A673 (cell line): ENCODE measurements at regions not wholly inside any gene's neighbourhood (a gene's known extent, or its start where the extent isn't known, plus 50 kb on each side); places are given as distances from the start of the nearest gene placed in this dataset.

Experiments
- BruUV-seq: library from RNA; stranded (reverse); fragments of 400-500 nt; replicated peaks from 2 replicates; lab custom pipeline; 2021; lab: Mats Ljungman, UMichigan
- CTCF ChIA-PET: fragments of 300-600 bp; sonication (Branson Sonifier 250); formaldehyde crosslinking; loops from one replicate; lab custom pipeline; 2022; ENCODE audit warnings: antibody characterized with exemption; lab: Charles Lee
- POLR2A ChIA-PET: fragments of 300-600 bp; sonication (Branson Sonifier 250); formaldehyde crosslinking; loops from one replicate; lab custom pipeline; 2022; ENCODE audit warnings: antibody characterized with exemption; ENCODE audit not compliant: low non-redundant PET; lab: Charles Lee
- DNase-seq: peaks from one replicate; pipeline ENCODE4 v3.0.0-alpha.2; 2015; ENCODE audit warnings: low spot score
- H3K27ac ChIP-seq: fragments of 200-600 bp; sonication (generic); 2 replicates; pipeline ENCODE4 v1.5.1; 2016; ENCODE audit warnings: mixed run types, low read depth, mild to moderate bottlenecking, mixed read lengths, antibody characterized with exemption, low read length; ENCODE audit not compliant: poor library complexity, severe bottlenecking
- H3K27me3 ChIP-seq: fragments of 200-600 bp; sonication (generic); replicated peaks from 2 replicates; pipeline ENCODE4 v1.6.1; 2017; ENCODE audit warnings: mixed run types, low read depth, mild to moderate bottlenecking, mixed read lengths, antibody characterized with exemption, low read length; ENCODE audit not compliant: insufficient read depth, poor library complexity
- H3K36me3 ChIP-seq: fragments of 200-600 bp; sonication (generic); 2 replicates; pipeline ENCODE4 v1.6.1; 2016; ENCODE audit warnings: mixed run types, mild to moderate bottlenecking, mixed read lengths, antibody characterized with exemption, low read length; ENCODE audit not compliant: insufficient read depth, poor library complexity, severe bottlenecking
- H3K4me1 ChIP-seq: fragments of 200-600 bp; sonication (generic); 2 replicates; pipeline ENCODE4 v1.6.1; 2017; ENCODE audit warnings: mixed run types, mild to moderate bottlenecking, mixed read lengths, antibody characterized with exemption, low read length; ENCODE audit not compliant: insufficient read depth, poor library complexity, severe bottlenecking
- H3K4me3 ChIP-seq: fragments of 200-600 bp; sonication (generic); 2 replicates; pipeline ENCODE4 v1.5.1; 2016; ENCODE audit warnings: low read depth, mixed run types, mild to moderate bottlenecking, mixed read lengths, low read length; ENCODE audit not compliant: poor library complexity, severe bottlenecking
- H3K9me3 ChIP-seq: fragments of 200-600 bp; sonication (generic); 2 replicates; pipeline ENCODE4 v1.6.1; 2016; ENCODE audit warnings: mixed run types, low read depth, mild to moderate bottlenecking, mixed read lengths, antibody characterized with exemption, low read length; ENCODE audit not compliant: poor library complexity, severe bottlenecking
- EZH2 ChIP-seq: fragments of 200-600 bp; sonication (generic); IDR thresholded peaks from 2 replicates; pipeline ENCODE4 v1.6.1; 2017; ENCODE audit warnings: borderline replicate concordance, low read depth, mild to moderate bottlenecking, mixed read lengths, antibody characterized with exemption, low read length; ENCODE audit not compliant: poor library complexity, severe bottlenecking
- intact Hi-C: fragments of 100-400 bp; cut with micrococcal nuclease; formaldehyde crosslinking; loops from one replicate; pipeline ENCODE4 v1.10.0; 2022; ENCODE audit not compliant: unreplicated experiment
- TF ChIP-seq, protein P1 (sequence below): fragments of 300-800, 200-600 bp; sonication (generic); conservative IDR thresholded peaks from 2 replicates; pipeline ENCODE4 v1.5.1; 2017; ENCODE audit warnings: low read depth, mild to moderate bottlenecking, antibody characterized with exemption, low read length, moderate library complexity, mixed read lengths

DNA sequence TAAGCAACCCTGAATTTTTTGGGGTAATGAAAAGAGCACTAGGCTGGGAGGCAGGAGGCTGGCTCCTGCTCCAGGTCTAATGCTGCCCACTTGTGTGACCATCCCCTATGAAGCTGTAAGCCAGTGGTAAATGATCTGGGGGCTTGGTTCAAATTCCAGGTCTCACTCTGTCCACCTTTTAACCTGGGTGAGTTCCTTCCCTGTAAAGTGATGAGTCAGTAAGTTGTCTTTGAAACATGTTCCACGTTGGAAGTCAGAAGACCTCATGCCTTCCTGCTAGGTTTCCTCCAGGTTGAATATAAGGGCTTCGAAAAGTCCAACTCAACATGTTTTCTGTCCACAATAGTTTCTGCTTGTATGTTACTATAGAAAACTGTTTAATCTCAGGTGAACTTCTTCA lies 160.9 kb upstream of the MYT1L start:
- ChIA-PET CTCF (no interaction called here), POLR2A (no interaction called here)
- H3K4me1 ChIP-seq: no peaks in the 10 kb centered on the region
- DNase-seq: no peak
- no peaks in the 10 kb centered on the region for H3K27me3 ChIP-seq
- no peaks in the 10 kb centered on the region for H3K36me3 ChIP-seq
- TF ChIP-seq, protein P1, sequence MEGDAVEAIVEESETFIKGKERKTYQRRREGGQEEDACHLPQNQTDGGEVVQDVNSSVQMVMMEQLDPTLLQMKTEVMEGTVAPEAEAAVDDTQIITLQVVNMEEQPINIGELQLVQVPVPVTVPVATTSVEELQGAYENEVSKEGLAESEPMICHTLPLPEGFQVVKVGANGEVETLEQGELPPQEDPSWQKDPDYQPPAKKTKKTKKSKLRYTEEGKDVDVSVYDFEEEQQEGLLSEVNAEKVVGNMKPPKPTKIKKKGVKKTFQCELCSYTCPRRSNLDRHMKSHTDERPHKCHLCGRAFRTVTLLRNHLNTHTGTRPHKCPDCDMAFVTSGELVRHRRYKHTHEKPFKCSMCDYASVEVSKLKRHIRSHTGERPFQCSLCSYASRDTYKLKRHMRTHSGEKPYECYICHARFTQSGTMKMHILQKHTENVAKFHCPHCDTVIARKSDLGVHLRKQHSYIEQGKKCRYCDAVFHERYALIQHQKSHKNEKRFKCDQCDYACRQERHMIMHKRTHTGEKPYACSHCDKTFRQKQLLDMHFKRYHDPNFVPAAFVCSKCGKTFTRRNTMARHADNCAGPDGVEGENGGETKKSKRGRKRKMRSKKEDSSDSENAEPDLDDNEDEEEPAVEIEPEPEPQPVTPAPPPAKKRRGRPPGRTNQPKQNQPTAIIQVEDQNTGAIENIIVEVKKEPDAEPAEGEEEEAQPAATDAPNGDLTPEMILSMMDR: no peak
- no peak for TF ChIP-seq EZH2
- BruUV-seq: no TSS peak
- no peak overlapping the region for H3K27ac ChIP-seq
- no peaks in the 10 kb centered on the region for H3K9me3 ChIP-seq
- no peak overlapping the region for H3K4me3 ChIP-seq
- intact Hi-C loops: no loop called here

DNA sequence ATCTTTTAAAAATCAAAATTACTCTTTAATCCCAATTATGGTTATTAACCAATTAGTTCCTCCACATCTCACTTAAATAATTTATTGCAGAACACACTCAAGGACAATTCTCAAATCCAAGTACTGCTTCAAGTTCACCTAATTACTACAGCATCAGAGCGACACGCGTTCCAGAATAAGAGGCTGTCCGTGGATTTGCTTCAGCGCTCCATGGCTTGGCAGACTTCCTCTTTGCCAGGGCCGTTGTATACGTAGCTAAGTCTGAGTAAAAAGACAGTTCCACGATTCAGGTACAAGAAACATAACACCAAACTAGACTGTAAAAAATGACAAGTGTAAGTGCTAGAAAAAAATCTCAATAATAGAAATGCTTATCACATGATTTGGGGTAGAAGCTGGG lies 153.2 kb upstream of the MYT1L start:
- POLR2A ChIA-PET: no interaction called here
- Histone ChIP-seq H3K27me3 (peaks cover 18% of the 10 kb centered on the region), H3K4me1 (no peaks in the 10 kb centered on the region), H3K27ac (no peak overlapping the region), H3K4me3 (no peak overlapping the region), H3K9me3 (no peaks in the 10 kb centered on the region), H3K36me3 (no peaks in the 10 kb centered on the region)
- intact Hi-C loops: no loop called here
- DNase-seq: no peak
- no TSS peak for BruUV-seq
- CTCF ChIA-PET: no interaction called here
- TF ChIP-seq, protein P1: no peak
- no peak for TF ChIP-seq EZH2

DNA sequence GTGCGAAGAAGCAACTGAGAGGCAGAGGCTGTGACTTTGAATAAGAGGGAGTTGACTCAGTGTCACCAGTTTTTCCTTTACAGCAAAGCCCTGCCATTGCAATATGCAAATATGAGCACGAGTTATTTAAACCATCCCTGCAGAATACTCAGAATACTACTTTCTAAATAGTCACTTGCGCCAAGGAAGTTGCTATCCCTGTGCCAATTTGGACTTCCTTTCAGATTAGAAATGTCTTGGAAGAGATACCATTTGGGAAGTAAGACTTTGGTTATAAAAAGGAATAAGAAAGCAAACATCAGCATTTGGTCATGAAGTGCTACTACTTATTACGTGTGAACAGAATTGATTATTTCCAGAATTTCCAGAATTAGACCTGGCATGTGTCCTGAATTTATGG lies 151.8 kb upstream of the MYT1L start:
- no peaks in the 10 kb centered on the region for H3K36me3 ChIP-seq
- intact Hi-C loops: no loop called here
- no peaks in the 10 kb centered on the region for H3K4me1 ChIP-seq
- ChIA-PET POLR2A (no interaction called here), CTCF (no interaction called here)
- DNase-seq: no peak
- H3K27ac ChIP-seq: no peak overlapping the region
- H3K4me3 ChIP-seq: no peak overlapping the region
- BruUV-seq: no TSS peak
- no peaks in the 10 kb centered on the region for H3K9me3 ChIP-seq
- H3K27me3 ChIP-seq: peaks cover 23% of the 10 kb centered on the region
- TF ChIP-seq EZH2: no peak
- TF ChIP-seq, protein P1: no peak
